DOHH2 (cell line): ENCODE measurements at regions not wholly inside any gene's neighbourhood (a gene's known extent, or its start where the extent isn't known, plus 50 kb on each side); places are given as distances from the start of the nearest gene placed in this dataset.

Source experiments
- H3F3A ChIP-seq: fragments of 200-600 bp; sonication (generic), shearing (Covaris generic); 2 replicates; pipeline ENCODE4 v1.6.0; 2016; ENCODE audit warnings: antibody characterized with exemption, mild to moderate bottlenecking; ENCODE audit not compliant: control insufficient read depth, insufficient read depth
- H3K27ac ChIP-seq: fragments of 200-600 bp; sonication (generic); 2 replicates; pipeline ENCODE4 v1.5.1; 2014; ENCODE audit warnings: low read depth, mild to moderate bottlenecking, low read length, moderate library complexity
- H3K27me3 ChIP-seq: fragments of 200-600 bp; sonication (generic); 2 replicates; pipeline ENCODE4 v1.6.1; 2014; ENCODE audit warnings: mild to moderate bottlenecking, low read length, mixed read lengths; ENCODE audit not compliant: control insufficient read depth
- H3K36me3 ChIP-seq: fragments of 200-600 bp; sonication (generic); 2 replicates; pipeline ENCODE4 v1.6.1; 2014; ENCODE audit warnings: mild to moderate bottlenecking, low read length, moderate library complexity, mixed read lengths; ENCODE audit not compliant: control insufficient read depth
- H3K4me1 ChIP-seq: fragments of 200-600 bp; sonication (generic); 2 replicates; pipeline ENCODE4 v1.6.1; 2014; ENCODE audit warnings: mild to moderate bottlenecking, low read length, mixed read lengths; ENCODE audit not compliant: control insufficient read depth
- H3K4me2 ChIP-seq: fragments of 200-600 bp; sonication (generic); 2 replicates; pipeline ENCODE4 v1.6.0; 2014; ENCODE audit warnings: mild to moderate bottlenecking, low read length, moderate library complexity
- H3K4me3 ChIP-seq: fragments of 200-600 bp; sonication (generic); 2 replicates; pipeline ENCODE4 v1.5.1; 2014; ENCODE audit warnings: mild to moderate bottlenecking, low read length, mixed read lengths
- H3K79me2 ChIP-seq: fragments of 200-600 bp; sonication (generic); 2 replicates; pipeline ENCODE4 v1.6.1; 2014; ENCODE audit warnings: mild to moderate bottlenecking, low read length, mixed read lengths; ENCODE audit not compliant: control insufficient read depth
- H3K9me2 ChIP-seq: fragments of 200-600 bp; sonication (generic); replicated peaks from 2 replicates; pipeline ENCODE4 v1.6.1; 2014; ENCODE audit warnings: mild to moderate bottlenecking, low read length, mixed read lengths; ENCODE audit not compliant: control insufficient read depth
- H3K9me3 ChIP-seq: fragments of 200-600 bp; sonication (generic); 2 replicates; pipeline ENCODE4 v1.6.1; 2014; ENCODE audit warnings: antibody characterized with exemption, low read length, mixed read lengths; ENCODE audit not compliant: control insufficient read depth, insufficient read depth
- H4K20me1 ChIP-seq: fragments of 200-600 bp; sonication (generic); 2 replicates; pipeline ENCODE4 v1.6.0; 2014; ENCODE audit warnings: low read depth, mild to moderate bottlenecking, antibody characterized with exemption, low read length, moderate library complexity; ENCODE audit not compliant: control insufficient read depth, insufficient read depth
- EZH2phosphoT487 ChIP-seq: fragments of 200-600 bp; sonication (generic); IDR thresholded peaks from 2 replicates; pipeline ENCODE4 v1.6.1; 2017; ENCODE audit warnings: borderline replicate concordance, mild to moderate bottlenecking, antibody characterized with exemption, low read length, moderate library complexity, mixed read lengths
- TF ChIP-seq, protein P1 (sequence below): fragments of 200-600 bp; sonication (generic); IDR thresholded peaks from one replicate; pipeline ENCODE4 v1.5.1; 2014; ENCODE audit warnings: antibody characterized with exemption, mild to moderate bottlenecking, low read depth, low read length; ENCODE audit not compliant: poor library complexity, severe bottlenecking

DNA sequence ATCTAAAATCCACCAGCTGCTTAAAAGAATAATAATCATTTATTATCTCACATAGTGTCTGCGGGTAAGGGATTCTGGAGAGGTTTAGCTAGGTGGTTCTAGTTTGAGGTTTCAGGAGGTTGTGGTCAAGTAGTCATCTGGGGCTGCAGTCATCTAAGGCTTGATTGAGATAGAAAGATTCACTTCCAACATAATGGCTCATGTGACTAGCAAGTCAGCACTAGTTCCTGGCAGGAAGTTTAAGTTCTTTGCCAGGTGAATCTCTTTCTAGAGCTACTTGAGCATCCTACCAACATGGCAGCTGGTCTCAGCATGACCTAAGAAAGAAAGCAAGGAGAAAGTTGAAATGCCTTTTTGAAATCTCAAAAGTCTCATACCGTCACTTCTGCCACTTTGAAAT lies 128.8 kb downstream of the EDN1 start:
- Histone ChIP-seq H3K9me3 (no peaks in the 10 kb centered on the region), H3K27ac (no peak overlapping the region)
- TF ChIP-seq EZH2phosphoT487, result no peak
- TF ChIP-seq, protein P1, sequence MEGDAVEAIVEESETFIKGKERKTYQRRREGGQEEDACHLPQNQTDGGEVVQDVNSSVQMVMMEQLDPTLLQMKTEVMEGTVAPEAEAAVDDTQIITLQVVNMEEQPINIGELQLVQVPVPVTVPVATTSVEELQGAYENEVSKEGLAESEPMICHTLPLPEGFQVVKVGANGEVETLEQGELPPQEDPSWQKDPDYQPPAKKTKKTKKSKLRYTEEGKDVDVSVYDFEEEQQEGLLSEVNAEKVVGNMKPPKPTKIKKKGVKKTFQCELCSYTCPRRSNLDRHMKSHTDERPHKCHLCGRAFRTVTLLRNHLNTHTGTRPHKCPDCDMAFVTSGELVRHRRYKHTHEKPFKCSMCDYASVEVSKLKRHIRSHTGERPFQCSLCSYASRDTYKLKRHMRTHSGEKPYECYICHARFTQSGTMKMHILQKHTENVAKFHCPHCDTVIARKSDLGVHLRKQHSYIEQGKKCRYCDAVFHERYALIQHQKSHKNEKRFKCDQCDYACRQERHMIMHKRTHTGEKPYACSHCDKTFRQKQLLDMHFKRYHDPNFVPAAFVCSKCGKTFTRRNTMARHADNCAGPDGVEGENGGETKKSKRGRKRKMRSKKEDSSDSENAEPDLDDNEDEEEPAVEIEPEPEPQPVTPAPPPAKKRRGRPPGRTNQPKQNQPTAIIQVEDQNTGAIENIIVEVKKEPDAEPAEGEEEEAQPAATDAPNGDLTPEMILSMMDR, result no peak

DNA sequence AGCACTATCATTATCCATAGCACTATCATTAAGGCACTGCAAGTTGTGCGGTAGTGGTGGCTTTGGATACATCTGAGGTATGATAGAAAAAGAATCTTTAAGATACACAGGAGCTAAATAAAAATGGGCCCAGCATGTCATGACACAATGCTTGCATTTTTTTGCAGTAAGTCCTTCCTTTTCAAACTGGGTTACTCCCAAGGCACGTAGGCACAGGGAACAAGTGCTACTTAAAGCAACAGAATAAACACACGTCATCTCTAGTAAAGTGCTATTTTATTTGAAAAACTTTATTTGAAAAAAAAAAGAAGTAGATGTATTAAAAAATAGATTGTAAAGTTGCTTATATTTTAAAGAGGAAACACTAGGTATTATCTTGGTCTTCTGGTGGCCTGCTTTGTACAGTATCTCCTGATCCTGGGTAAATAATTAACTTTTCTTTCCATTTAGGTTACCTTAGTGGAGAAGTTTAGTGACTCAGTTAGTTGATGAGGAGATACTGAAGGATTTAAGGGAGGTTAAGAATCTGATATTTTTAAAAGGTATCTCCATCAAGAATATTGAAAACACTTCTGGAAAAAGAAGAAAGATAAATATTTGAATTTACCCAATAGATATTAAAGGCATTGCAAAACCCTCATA lies 129.6 kb downstream of the EDN1 start:
- H3K27ac ChIP-seq, result no peak overlapping the region

More for the DNA sequence above, 128.8 kb downstream of the EDN1 start:
- H3K4me1 ChIP-seq, result no peaks in the 10 kb centered on the region
- no peaks in the 10 kb centered on the region for H3K9me2 ChIP-seq
- H3K4me2 ChIP-seq, result no peak overlapping the region
- H3K4me3 ChIP-seq, result no peak overlapping the region
- no peaks in the 10 kb centered on the region for H4K20me1 ChIP-seq
- H3F3A ChIP-seq, result no peaks in the 10 kb centered on the region
- H3K36me3 ChIP-seq, result no peaks in the 10 kb centered on the region
- no peaks in the 10 kb centered on the region for H3K79me2 ChIP-seq
- H3K27me3 ChIP-seq, result no peaks in the 10 kb centered on the region

DNA sequence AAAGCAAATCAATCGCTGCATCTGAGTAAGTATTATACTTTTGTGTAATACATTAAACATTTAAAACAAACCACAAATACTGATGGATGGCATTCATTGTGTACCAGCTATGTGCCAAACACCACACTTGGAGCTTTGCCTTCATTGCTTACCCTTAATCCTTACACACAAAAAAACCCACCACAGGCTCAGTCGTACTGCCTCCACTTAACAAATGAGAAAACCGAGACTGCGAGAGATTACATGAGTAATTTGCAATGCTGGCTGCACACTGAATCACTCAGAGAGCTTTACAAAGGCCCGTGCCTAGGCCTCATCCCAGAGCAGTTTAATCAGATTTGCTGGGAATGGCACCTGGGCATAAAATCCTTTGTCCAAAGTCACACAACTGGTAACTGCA lies 130.5 kb downstream of the EDN1 start:
- TF ChIP-seq, protein P1, result no peak
- no peak for TF ChIP-seq EZH2phosphoT487
- no peaks in the 10 kb centered on the region for H3K79me2 ChIP-seq
- no peak overlapping the region for H3K4me3 ChIP-seq
- no peaks in the 10 kb centered on the region for H3K27me3 ChIP-seq
- H3K27ac ChIP-seq, result no peak overlapping the region
- H3K9me2 ChIP-seq, result no peaks in the 10 kb centered on the region
- H3K9me3 ChIP-seq, result no peaks in the 10 kb centered on the region
- H3K4me1 ChIP-seq, result no peaks in the 10 kb centered on the region
- no peak overlapping the region for H3K4me2 ChIP-seq
- no peaks in the 10 kb centered on the region for H3K36me3 ChIP-seq
- no peaks in the 10 kb centered on the region for H4K20me1 ChIP-seq
- H3F3A ChIP-seq, result no peaks in the 10 kb centered on the region

More for the DNA sequence above, 129.6 kb downstream of the EDN1 start:
- no peaks in the 10 kb centered on the region for H3K9me2 ChIP-seq
- H3K4me2 ChIP-seq, result no peak overlapping the region
- H3K27me3 ChIP-seq, result no peaks in the 10 kb centered on the region
- no peaks in the 10 kb centered on the region for H3K4me1 ChIP-seq
- H3K9me3 ChIP-seq, result no peaks in the 10 kb centered on the region
- H4K20me1 ChIP-seq, result no peaks in the 10 kb centered on the region
- no peaks in the 10 kb centered on the region for H3K79me2 ChIP-seq
- no peaks in the 10 kb centered on the region for H3F3A ChIP-seq
- no peaks in the 10 kb centered on the region for H3K36me3 ChIP-seq
- H3K4me3 ChIP-seq, result no peak overlapping the region
- TF ChIP-seq, protein P1, result no peak
- no peak for TF ChIP-seq EZH2phosphoT487
